HG02642 (cell line): ENCODE measurements at regions not wholly inside any gene's neighbourhood (a gene's known extent, or its start where the extent isn't known, plus 50 kb on each side); places are given as distances from the start of the nearest gene placed in this dataset.

Source experiments
- ATAC-seq: cut with Tn5 transposase; IDR thresholded peaks from one replicate; pipeline ENCODE4 v1.9.1; 2021; ENCODE audit warnings: mild to moderate bottlenecking; ENCODE audit not compliant: unreplicated experiment, poor library complexity

DNA sequence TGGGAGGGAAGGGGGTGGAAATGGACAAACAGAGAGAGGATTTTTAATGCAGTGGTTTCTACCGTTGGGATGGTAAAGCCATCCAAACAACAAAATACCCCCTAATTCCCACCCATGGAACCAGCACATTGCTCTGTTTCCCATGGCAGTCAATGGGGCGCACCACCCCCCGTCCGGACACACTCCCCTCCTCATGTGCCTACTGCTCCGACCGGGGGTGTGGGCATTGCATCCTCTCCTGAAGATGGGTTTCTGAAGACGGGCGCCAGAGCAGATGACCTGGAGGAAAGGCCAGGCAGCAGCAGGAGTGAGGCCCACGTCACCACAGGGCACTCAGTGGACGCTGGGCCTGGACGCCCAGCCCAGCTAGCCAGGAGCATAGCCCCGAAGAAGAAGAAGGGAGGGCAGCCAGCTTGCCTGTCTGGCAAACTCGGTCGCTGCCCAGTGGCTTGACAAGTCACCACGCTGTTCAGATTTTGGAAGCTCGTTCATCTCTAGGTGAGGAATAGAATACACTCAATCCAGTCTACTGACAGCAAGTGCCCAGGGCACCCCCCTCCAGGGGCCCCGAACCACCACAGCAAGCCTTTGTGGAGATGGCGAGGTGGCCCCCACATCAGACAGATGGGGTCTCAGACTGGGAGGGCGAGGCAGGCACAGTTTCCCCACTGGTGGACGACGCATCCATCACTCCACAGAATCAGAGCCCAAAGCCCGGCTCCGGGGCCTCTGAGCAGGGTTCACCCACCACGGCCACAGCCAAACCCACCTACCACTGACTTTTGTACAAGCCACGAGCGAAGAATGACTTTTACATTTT, 296.2 kb upstream of the SALL3 start:
- ATAC-seq: no peak

GRCh38 chr18:78685250-78685979, 294.2 kb upstream of the SALL3 start:
- no peak for ATAC-seq

- no peak for ATAC-seq
Observed at GRCh38 chr18:78685980-78686530, 293.6 kb upstream of the SALL3 start.

- ATAC-seq: no peak
Observed at GRCh38 chr18:78686976-78687685, 292.5 kb upstream of the SALL3 start.

- ATAC-seq: no peak
Observed at GRCh38 chr18:78687736-78688135, 291.9 kb upstream of the SALL3 start.

DNA sequence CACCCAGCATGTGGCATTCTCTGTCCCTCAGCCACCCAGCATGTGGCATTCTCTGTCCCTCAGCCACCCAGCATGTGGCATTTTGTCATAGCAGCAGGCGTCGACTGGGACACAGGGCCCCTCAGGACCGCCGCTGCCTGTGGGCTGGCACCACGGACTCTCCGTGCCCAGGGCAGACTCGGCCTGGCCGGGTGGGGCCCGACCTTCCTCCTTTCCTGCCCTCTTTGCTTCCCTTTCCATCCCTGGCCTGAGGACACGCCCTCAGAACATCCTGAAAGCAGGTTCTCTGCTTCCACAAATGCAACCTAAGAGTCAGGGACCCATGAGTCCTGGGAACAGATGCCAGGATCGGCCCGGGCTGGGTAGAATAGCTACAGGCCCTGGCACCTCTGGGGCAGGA, 291.4 kb upstream of the SALL3 start:
- ATAC-seq: no peak

DNA sequence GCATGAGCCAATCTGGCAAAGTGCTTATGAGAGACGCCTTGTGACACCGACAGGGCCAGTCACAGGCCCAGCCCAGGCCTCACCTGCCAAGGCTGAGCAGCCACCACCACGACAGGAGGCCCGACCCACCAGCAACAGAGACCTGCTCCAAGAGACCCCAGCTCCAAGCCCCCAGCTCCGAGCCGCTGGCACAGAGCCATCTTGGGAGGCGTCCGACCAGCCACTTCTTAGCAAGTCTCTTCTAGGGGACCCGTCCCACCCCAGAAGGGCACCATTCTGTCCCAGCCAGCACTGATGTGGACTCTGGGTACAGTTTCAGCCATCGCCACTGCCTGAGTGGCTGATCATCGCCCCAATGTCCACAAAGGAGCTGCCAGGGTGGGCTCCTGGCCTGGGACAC, 290.7 kb upstream of the SALL3 start:
- ATAC-seq: no peak

- no peak for ATAC-seq
Observed at GRCh38 chr18:78689606-78690005, 290.0 kb upstream of the SALL3 start.

DNA sequence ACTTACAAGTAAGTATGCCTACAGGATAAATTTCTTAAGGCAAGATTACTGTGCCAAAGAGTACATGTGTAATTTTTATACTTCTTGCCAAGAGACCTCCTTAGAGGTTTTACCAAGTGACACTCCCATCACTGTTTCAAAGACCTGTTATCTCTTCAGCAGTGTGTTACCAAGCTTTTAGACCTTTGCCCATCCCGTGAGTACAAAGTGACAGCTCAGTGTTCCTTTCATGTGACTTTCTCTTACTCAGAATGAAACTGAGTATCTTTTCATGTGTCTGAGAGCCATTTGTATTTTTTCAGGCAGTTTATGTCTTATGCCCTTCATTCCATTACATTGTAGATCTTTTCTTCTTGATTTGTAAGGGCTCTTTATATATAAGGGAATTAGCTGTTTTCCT, 287.5 kb upstream of the SALL3 start:
- ATAC-seq: no peak

GRCh38 chr18:78693429-78693828, 286.2 kb upstream of the SALL3 start:
- ATAC-seq: no peak

DNA sequence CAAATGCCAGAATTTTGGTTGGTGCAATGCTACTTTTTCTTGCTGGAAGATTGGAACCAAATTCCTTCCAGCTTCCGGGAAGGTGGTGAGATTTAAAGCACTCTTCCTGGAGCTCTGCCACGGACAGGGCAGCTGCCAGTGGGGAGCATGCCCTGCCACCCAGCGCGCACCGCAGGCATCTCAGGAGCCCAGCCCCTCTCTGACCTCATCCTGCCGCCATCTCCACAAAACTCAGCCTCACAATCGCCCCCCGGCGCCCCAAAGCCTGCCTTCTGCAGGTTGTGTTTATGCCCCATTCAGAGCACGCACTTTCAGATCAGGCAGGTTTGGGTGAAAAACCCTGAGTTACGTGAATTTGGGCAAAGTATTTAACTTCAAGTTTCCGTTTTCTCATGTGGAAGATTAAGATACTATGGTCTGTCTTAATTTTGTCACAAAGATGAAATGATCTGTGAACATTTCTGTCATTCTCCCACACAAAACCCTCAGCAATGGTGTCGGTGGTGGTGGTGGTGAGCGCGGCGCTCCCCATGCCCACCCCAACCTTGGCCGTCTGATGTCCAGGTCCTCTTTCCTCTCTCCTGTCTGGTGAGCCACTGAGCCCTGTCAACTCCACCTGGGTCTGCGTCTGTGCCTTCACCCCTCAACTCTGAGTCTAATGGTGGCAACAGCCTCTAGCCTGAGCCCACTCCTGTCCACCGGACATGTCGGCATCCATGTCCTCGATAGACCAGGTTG, 282.8 kb upstream of the SALL3 start:
- ATAC-seq: no peak

- ATAC-seq: no peak
Observed at GRCh38 chr18:78697446-78697845, 282.2 kb upstream of the SALL3 start.

DNA sequence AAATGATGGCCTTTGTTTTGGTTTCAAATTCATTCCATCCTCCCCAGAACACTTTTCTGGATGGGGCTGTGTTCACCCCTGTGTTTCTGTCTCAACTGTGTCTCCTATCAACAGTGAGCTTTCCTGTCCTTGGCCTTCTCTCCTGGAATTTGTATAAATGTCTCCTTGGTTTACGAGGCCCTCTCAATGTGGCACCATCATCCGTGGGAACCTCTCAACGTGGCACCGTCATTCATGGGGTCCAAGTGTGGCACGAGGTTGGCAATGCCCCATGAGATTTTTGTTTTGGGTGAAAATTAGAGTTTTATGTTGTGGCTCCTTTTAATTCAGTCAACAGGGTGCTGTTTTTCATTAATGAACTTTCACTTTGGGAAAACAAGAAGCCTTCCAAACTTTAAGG, 280.7 kb upstream of the SALL3 start:
- ATAC-seq: no peak

GRCh38 chr18:78699499-78699898, 280.1 kb upstream of the SALL3 start:
- no peak for ATAC-seq

DNA sequence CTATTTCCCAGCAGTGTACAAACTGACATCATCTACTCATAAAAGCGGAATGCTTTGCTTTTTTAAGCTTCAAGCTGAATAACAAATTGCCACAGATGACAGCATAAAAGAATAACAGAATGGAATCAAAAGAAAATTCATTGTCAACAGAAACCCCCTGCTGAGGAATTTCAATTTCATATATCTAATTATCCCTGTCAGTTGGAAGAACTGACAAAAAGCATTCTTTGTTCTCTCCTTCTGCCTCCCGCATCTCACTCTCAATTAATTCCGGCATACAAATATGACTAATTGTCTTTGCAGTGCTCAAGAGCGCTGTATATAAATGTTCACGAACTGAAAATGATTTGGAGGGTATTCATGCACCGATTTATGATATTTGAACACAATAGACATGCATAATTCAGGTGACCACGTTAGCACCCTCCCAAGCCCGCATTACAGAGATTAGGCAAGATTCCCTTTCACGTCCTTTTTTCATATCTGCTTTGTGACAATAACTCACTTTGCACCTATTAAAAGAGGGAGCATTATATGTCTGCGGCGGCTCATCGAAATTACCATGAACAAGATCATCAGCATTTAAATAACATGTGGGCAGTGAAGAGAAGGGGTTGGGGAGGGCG, 277.7 kb upstream of the SALL3 start:
- no peak for ATAC-seq

DNA sequence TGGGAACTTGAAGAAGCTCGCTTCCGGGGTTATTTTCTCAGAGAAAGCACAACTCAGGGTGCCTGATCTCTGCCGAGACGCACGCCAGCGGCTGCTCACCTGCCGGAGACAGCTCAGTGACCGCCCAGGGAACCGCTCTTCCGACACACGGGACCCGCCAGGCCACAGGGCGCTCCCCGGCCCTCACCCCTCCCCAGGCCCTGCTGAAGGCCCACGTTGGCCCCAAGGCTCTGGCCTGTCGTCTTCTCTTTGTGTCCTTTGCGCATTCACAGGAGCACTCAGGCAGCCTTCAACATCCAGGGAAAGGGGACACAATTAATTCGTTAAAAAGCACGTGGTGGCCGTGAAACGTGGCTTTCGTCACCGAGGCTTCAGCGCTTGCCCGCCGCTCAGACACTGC, 276.3 kb upstream of the SALL3 start:
- ATAC-seq: no peak

- ATAC-seq: no peak
Observed at GRCh38 chr18:78704971-78705461, 274.6 kb upstream of the SALL3 start.

GRCh38 chr18:78709261-78709809, 270.3 kb upstream of the SALL3 start:
- no peak for ATAC-seq

- ATAC-seq: no peak
Observed at GRCh38 chr18:78711316-78711715, 268.3 kb upstream of the SALL3 start.
